ENCODE measurements at regions not wholly inside any gene's neighbourhood (a gene's known extent, or its start where the extent isn't known, plus 50 kb on each side); places are given as distances from the start of the nearest gene placed in this dataset.

DNA sequence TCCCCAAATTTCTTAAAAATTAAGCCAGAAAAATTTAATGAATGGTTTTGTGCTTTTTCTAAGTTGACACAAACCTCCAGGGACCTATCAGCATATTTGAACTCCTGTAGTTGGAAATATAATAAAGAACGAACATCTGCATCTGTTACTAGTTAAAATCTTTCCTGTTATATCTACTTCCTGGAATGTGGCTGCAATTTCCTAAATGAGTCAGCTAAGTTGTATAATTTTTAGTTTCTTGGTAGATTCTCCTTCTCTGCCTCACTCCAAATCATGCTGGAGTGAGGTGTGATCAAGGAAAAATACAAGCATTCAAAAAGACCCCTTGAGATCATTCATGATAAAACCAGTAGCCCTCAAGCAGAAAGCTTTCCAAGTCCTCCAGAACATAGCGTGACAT, 106.2 kb upstream of the MCTP2 start:
- H3K4me1 ChIP-seq (ENCODE audit: insufficient read depth, low read length, poor library complexity, severe bottlenecking): peaks cover 30% of the 10 kb centered on the region

DNA sequence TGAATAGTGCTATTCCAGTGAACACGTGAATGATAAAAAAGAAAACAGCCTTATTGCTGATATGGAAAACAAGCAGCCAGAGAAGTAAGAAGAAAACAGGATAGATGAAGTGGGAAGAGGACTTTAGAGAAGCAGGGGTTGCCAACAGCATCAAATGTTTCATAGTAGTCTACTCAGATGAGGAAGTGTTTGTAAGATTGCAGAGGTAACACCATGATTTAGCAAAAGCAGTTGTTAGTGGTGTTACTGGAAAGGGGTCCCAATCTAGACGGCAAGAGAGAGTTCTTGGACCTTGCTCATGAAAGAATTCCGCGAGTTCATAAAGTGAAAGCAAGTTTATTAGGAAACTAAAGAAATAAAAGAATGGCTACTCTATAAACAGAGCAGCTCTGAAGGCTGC, 108.8 kb upstream of the MCTP2 start:
- Histone ChIP-seq H3K27me3 (ENCODE audit: insufficient read depth, low read length, poor library complexity, severe bottlenecking) (no peaks in the 10 kb centered on the region), H3F3A (ENCODE audit: low read depth) (no peaks in the 10 kb centered on the region), H3K9me2 (replicated peaks; ENCODE audit: low read depth, low read length) (no peaks in the 10 kb centered on the region), H3K4me3 (ENCODE audit: low read length, poor library complexity, severe bottlenecking) (no peak overlapping the region), H3K4me2 (ENCODE audit: low read depth, low read length, poor library complexity, severe bottlenecking) (no peak overlapping the region), H3K79me2 (ENCODE audit: insufficient read depth, low read length) (no peaks in the 10 kb centered on the region), H3K4me1 (ENCODE audit: insufficient read depth, low read length, poor library complexity, severe bottlenecking) (peaks cover 30% of the 10 kb centered on the region), H3K9ac (ENCODE audit: low read depth, low read length, poor library complexity, severe bottlenecking) (no peak overlapping the region), H4K20me1 (ENCODE audit: insufficient read depth, low read length, poor library complexity, severe bottlenecking) (no peaks in the 10 kb centered on the region), H2AFZ (ENCODE audit: low read length) (no peak overlapping the region), H3K36me3 (ENCODE audit: insufficient read depth, low read length) (no peaks in the 10 kb centered on the region), H3K9me3 (ENCODE audit: insufficient read depth, low read depth, low read length) (no peaks in the 10 kb centered on the region)
- no peak for TF ChIP-seq CTCF (conservative IDR thresholded peaks at IDR 0.05; ENCODE audit: low read length)
- no peak for TF ChIP-seq EZH2phosphoT487 (IDR thresholded peaks at IDR 0.05; ENCODE audit: borderline replicate concordance)

More for the DNA sequence above, 106.2 kb upstream of the MCTP2 start:
- Histone ChIP-seq H3K9me2 (replicated peaks; ENCODE audit: low read depth, low read length) (no peaks in the 10 kb centered on the region), H3K4me2 (ENCODE audit: low read depth, low read length, poor library complexity, severe bottlenecking) (peak overlapping the region; percentile 58), H3K9ac (ENCODE audit: low read depth, low read length, poor library complexity, severe bottlenecking) (no peak overlapping the region), H3F3A (ENCODE audit: low read depth) (no peaks in the 10 kb centered on the region), H3K36me3 (ENCODE audit: insufficient read depth, low read length) (no peaks in the 10 kb centered on the region), H4K20me1 (ENCODE audit: insufficient read depth, low read length, poor library complexity, severe bottlenecking) (no peaks in the 10 kb centered on the region), H3K27me3 (ENCODE audit: insufficient read depth, low read length, poor library complexity, severe bottlenecking) (no peaks in the 10 kb centered on the region), H3K4me3 (ENCODE audit: low read length, poor library complexity, severe bottlenecking) (peak overlapping the region; percentile 21), H3K79me2 (ENCODE audit: insufficient read depth, low read length) (no peaks in the 10 kb centered on the region), H3K9me3 (ENCODE audit: insufficient read depth, low read depth, low read length) (no peaks in the 10 kb centered on the region), H2AFZ (ENCODE audit: low read length) (no peak overlapping the region)
- TF ChIP-seq CTCF (conservative IDR thresholded peaks at IDR 0.05; ENCODE audit: low read length): no peak
- TF ChIP-seq EZH2phosphoT487 (IDR thresholded peaks at IDR 0.05; ENCODE audit: borderline replicate concordance): no peak

- H3K27me3 ChIP-seq (ENCODE audit: insufficient read depth, low read length, poor library complexity, severe bottlenecking): no peaks in the 10 kb centered on the region
- TF ChIP-seq CTCF (conservative IDR thresholded peaks at IDR 0.05; ENCODE audit: low read length): peak; percentile 100
- TF ChIP-seq EZH2phosphoT487 (IDR thresholded peaks at IDR 0.05; ENCODE audit: borderline replicate concordance): no peak
- H3K9ac ChIP-seq (ENCODE audit: low read depth, low read length, poor library complexity, severe bottlenecking): no peak overlapping the region
- H3K9me2 ChIP-seq (replicated peaks; ENCODE audit: low read depth, low read length): no peaks in the 10 kb centered on the region
- H3K79me2 ChIP-seq (ENCODE audit: insufficient read depth, low read length): no peaks in the 10 kb centered on the region
- peak overlapping the region; percentile 91 for H2AFZ ChIP-seq (ENCODE audit: low read length)
- H3K36me3 ChIP-seq (ENCODE audit: insufficient read depth, low read length): no peaks in the 10 kb centered on the region
- peaks cover 15% of the 10 kb centered on the region for H3K4me1 ChIP-seq (ENCODE audit: insufficient read depth, low read length, poor library complexity, severe bottlenecking)
- H3K9me3 ChIP-seq (ENCODE audit: insufficient read depth, low read depth, low read length): no peaks in the 10 kb centered on the region
- H3K4me2 ChIP-seq (ENCODE audit: low read depth, low read length, poor library complexity, severe bottlenecking): peak overlapping the region; percentile 11
- no peaks in the 10 kb centered on the region for H3F3A ChIP-seq (ENCODE audit: low read depth)
- no peak overlapping the region for H3K4me3 ChIP-seq (ENCODE audit: low read length, poor library complexity, severe bottlenecking)
- no peaks in the 10 kb centered on the region for H4K20me1 ChIP-seq (ENCODE audit: insufficient read depth, low read length, poor library complexity, severe bottlenecking)
Observed at GRCh38 chr15:94119923-94120775, 111.2 kb upstream of the MCTP2 start.

Measured in Loucy (cell line).